ENCODE measurements at regions not wholly inside any gene's neighbourhood (a gene's known extent, or its start where the extent isn't known, plus 50 kb on each side); places are given as distances from the start of the nearest gene placed in this dataset.

- TF ChIP-seq CTCF (IDR thresholded peaks at IDR 0.05) = no peak
- TF ChIP-seq POLR2AphosphoS5 (IDR thresholded peaks at IDR 0.05) = no peak
Measured at GRCh38 chr9:106486685-106487084, 376.3 kb upstream of the ZNF462 start.
